SK-N-SH (cell line): ENCODE measurements at regions not wholly inside any gene's neighbourhood (a gene's known extent, or its start where the extent isn't known, plus 50 kb on each side); places are given as distances from the start of the nearest gene placed in this dataset.
"Not testable (repeated sequence)": the region's sequence is repeated elsewhere in the genome, so short reads cannot be mapped to it uniquely, and the experiment has no call there.

ENCODE experiments used
- CTCF ChIP-seq: fragments of 200-600 bp; sonication (generic); IDR thresholded peaks from 2 replicates; pipeline ENCODE4 v1.6.1; 2017; ENCODE audit warnings: antibody characterized with exemption, mild to moderate bottlenecking, moderate library complexity
- ELF1 ChIP-seq: IDR thresholded peaks from 2 replicates; pipeline ENCODE4 v1.4.0; 2012
- EP300 ChIP-seq, 2 experiments: IDR thresholded peaks; 2 replicates each; pipeline versions ENCODE4 v1.4.0 to v1.6.1; 2012; ENCODE audit warnings: borderline replicate concordance in 1 of 2, low read depth in 1 of 2, low read length in 1 of 2
- EZH2phosphoT487 ChIP-seq: fragments of 200-600 bp; sonication (generic); IDR thresholded peaks from 2 replicates; pipeline ENCODE4 v1.6.1; 2017; ENCODE audit warnings: low read depth, mixed run types, mild to moderate bottlenecking, antibody characterized with exemption, moderate library complexity, borderline replicate concordance
- MEF2A ChIP-seq: IDR thresholded peaks from 2 replicates; pipeline ENCODE4 v1.4.0; 2012; ENCODE audit warnings: low read depth, borderline replicate concordance
- POLR2AphosphoS5 ChIP-seq: IDR thresholded peaks from 2 replicates; pipeline ENCODE4 v1.6.1; 2012; ENCODE audit warnings: low read depth, low read length
- REST ChIP-seq: IDR thresholded peaks from 2 replicates; pipeline ENCODE4 v1.6.1; 2012; ENCODE audit warnings: mild to moderate bottlenecking, low read depth, low read length, moderate library complexity
- RFX5 ChIP-seq: IDR thresholded peaks from 2 replicates; pipeline ENCODE4 v1.6.1; 2012; ENCODE audit warnings: mild to moderate bottlenecking, improper control_type of control experiment, low read length
- TF ChIP-seq, protein P1 (sequence below): IDR thresholded peaks from 2 replicates; pipeline ENCODE4; 2012

DNA sequence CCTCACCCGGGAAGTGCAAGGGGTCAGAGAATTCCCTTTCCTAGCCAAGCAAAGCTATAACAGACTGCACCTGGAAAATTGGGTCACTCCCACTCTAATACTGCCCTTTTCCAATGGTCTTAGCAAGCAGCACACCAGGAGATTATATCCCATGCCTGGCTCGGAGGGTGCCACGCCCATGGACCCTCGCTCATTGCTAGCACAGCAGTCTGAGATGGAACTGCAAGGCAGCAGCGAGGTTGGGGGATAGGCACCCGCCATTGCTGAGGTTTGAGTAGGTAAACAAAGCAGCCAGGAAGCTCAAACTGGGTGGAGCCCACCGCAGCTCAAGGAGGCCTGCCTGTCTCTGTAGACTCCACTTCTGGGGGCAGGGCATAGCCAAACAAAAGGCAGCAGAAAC is 386.5 kb downstream of the CENPW start:
- not testable (repeated sequence) for TF ChIP-seq REST; POLR2AphosphoS5; MEF2A; RFX5; EP300 (IDR thresholded peaks at IDR 0.05; ENCODE audit: borderline replicate concordance in 1 of 2, low read depth in 1 of 2, low read length in 1 of 2); CTCF; EZH2phosphoT487; ELF1
- TF ChIP-seq, protein P1, sequence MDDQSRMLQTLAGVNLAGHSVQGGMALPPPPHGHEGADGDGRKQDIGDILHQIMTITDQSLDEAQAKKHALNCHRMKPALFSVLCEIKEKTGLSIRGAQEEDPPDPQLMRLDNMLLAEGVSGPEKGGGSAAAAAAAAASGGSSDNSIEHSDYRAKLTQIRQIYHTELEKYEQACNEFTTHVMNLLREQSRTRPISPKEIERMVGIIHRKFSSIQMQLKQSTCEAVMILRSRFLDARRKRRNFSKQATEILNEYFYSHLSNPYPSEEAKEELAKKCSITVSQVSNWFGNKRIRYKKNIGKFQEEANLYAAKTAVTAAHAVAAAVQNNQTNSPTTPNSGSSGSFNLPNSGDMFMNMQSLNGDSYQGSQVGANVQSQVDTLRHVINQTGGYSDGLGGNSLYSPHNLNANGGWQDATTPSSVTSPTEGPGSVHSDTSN = not testable (repeated sequence)
